GM12878 (cell line): ENCODE measurements at regions not wholly inside any gene's neighbourhood (a gene's known extent, or its start where the extent isn't known, plus 50 kb on each side); places are given as distances from the start of the nearest gene placed in this dataset.

Source experiments
- ATAC-seq: fragments of 200-7000 bp; cut with Tn5 transposase; 3 replicates; pipeline ENCODE4 v1.9.1; 2020; ENCODE audit warnings: mild to moderate bottlenecking, moderate library complexity
- BruUV-seq: library from RNA; stranded (reverse); fragments of 400-500 nt; replicated peaks from 2 replicates; lab custom pipeline; 2021; lab: Mats Ljungman, UMichigan
- CTCF ChIA-PET: fragments of 300-600 bp; sonication (Branson Sonifier 250); formaldehyde crosslinking; extraction: SDS; loops from one replicate; lab custom pipeline; 2021; ENCODE audit warnings: inconsistent platforms; lab: Yijun Ruan, JAX
- POLR2A ChIA-PET: fragments of 350-600 bp; formaldehyde crosslinking; extraction: SDS; loops from one replicate; lab custom pipeline; 2021; ENCODE audit warnings: inconsistent platforms; lab: Charles Lee
- RAD21 ChIA-PET: fragments of 300-600 bp; sonication (Branson Sonifier 250); formaldehyde crosslinking; loops from one replicate; lab custom pipeline; 2023; ENCODE audit warnings: antibody characterized with exemption; ENCODE audit not compliant: unreplicated experiment; lab: Charles Lee
- SMC1A ChIA-PET: fragments of 300-600 bp; sonication (Branson Sonifier 250); formaldehyde crosslinking; loops from one replicate; lab custom pipeline; 2023; ENCODE audit not compliant: unreplicated experiment, uncharacterized antibody; lab: Charles Lee
- DNase-seq: peaks from one replicate; pipeline ENCODE4 v3.0.0-alpha.2; 2011; ENCODE audit warnings: low read depth, low spot score
- FAIRE-seq: peaks from 3 replicates; lab custom pipeline; 2011; peaks lifted over from hg19 to GRCh38; lab: Jason Lieb, UNC
- H2AFZ ChIP-seq: 2 replicates; pipeline ENCODE4 v1.6.0; 2011; ENCODE audit warnings: low read depth, low read length, control low read depth; ENCODE audit not compliant: control insufficient read depth
- H3K27ac ChIP-seq: 2 replicates; pipeline ENCODE4 v1.5.1; 2011; ENCODE audit warnings: control low read depth; ENCODE audit not compliant: control insufficient read depth, insufficient read depth
- H3K27me3 ChIP-seq, 2 experiments: replicated peaks in 1 of 2; 2 replicates each; pipeline versions ENCODE4 v1.6.0 to v1.6.1; 2011; ENCODE audit warnings: low read length in 1 of 2; ENCODE audit not compliant: control insufficient read depth in 2 of 2, insufficient read depth in 2 of 2
- H3K36me3 ChIP-seq, 2 experiments: 2 replicates each; pipeline ENCODE4 v1.5.1; 2011; ENCODE audit warnings: low read length in 1 of 2; ENCODE audit not compliant: control insufficient read depth in 2 of 2, insufficient read depth in 2 of 2
- H3K4me1 ChIP-seq: 2 replicates; pipeline ENCODE4 v1.6.1; 2011; ENCODE audit warnings: mild to moderate bottlenecking, low read length, moderate library complexity, mixed read lengths; ENCODE audit not compliant: control insufficient read depth, insufficient read depth
- H3K4me2 ChIP-seq: 2 replicates; pipeline ENCODE4 v1.6.0; 2011; ENCODE audit warnings: control low read depth; ENCODE audit not compliant: control insufficient read depth, insufficient read depth
- H3K4me3 ChIP-seq: fragments of 200-600 bp; sonication (generic); 2 replicates; pipeline ENCODE4 v1.5.1; 2016
- H3K79me2 ChIP-seq: 2 replicates; pipeline ENCODE4 v1.6.0; 2011; ENCODE audit warnings: low read length; ENCODE audit not compliant: control insufficient read depth, insufficient read depth
- H3K9ac ChIP-seq: 2 replicates; pipeline ENCODE4 v1.8.0; 2011; ENCODE audit warnings: low read length, control low read depth, mixed read lengths; ENCODE audit not compliant: control insufficient read depth, insufficient read depth
- H3K9me3 ChIP-seq: replicated peaks from 3 replicates; pipeline ENCODE4 v1.5.1; 2011; ENCODE audit warnings: mild to moderate bottlenecking, low read length; ENCODE audit not compliant: control insufficient read depth, insufficient read depth
- H4K20me1 ChIP-seq: 2 replicates; pipeline ENCODE4 v1.6.0; 2011; ENCODE audit not compliant: control insufficient read depth, insufficient read depth
- ASH2L ChIP-seq: fragments of 300-600, 200-600 bp; sonication (generic); IDR thresholded peaks from 2 replicates; pipeline ENCODE4 v1.6.1; 2017; ENCODE audit warnings: low read depth, mild to moderate bottlenecking, borderline replicate concordance
- CBX3 ChIP-seq: fragments of 200-600 bp; sonication (generic); IDR thresholded peaks from 2 replicates; pipeline ENCODE4 v1.6.1; 2016; ENCODE audit warnings: low read depth, borderline replicate concordance
- EP300 ChIP-seq, 2 experiments: fragments of 150-350 bp in 1 of 2; IDR thresholded peaks; 2 replicates each; pipeline ENCODE4 v1.6.1; 2011 to 2012; ENCODE audit warnings: low read depth in 2 of 2, low read length in 2 of 2, borderline replicate concordance in 1 of 2, improper control_type of control experiment in 1 of 2, inconsistent platforms in 1 of 2; ENCODE audit not compliant: control insufficient read depth in 1 of 2
- FOS ChIP-seq: IDR thresholded peaks from 3 replicates; pipeline ENCODE4 v1.6.1; 2011; ENCODE audit warnings: borderline replicate concordance; ENCODE audit not compliant: insufficient read length; ENCODE audit errors: extremely low read depth
- FOXM1 ChIP-seq: IDR thresholded peaks from 2 replicates; pipeline ENCODE4 v1.6.1; 2012; ENCODE audit warnings: low read depth, mild to moderate bottlenecking, inconsistent platforms, low read length, moderate library complexity
- MTA3 ChIP-seq: IDR thresholded peaks from 2 replicates; pipeline ENCODE4 v1.6.1; 2012; ENCODE audit warnings: low read length, inconsistent platforms, borderline replicate concordance
- PAX5 ChIP-seq: IDR thresholded peaks from 2 replicates; pipeline ENCODE4 v1.6.1; 2011; ENCODE audit warnings: low read depth, low read length, borderline replicate concordance
- RB1 ChIP-seq: fragments of 450-650 bp; formaldehyde crosslinking; IDR thresholded peaks from 2 replicates; pipeline ENCODE4 v1.6.1; 2017; ENCODE audit warnings: mild to moderate bottlenecking, borderline replicate concordance
- RUNX3 ChIP-seq: IDR thresholded peaks from 2 replicates; pipeline ENCODE4 v1.6.1; 2012; ENCODE audit warnings: low read length, inconsistent platforms
- SREBF1 ChIP-seq: IDR thresholded peaks from 2 replicates; pipeline ENCODE4 v1.6.1; 2012; ENCODE audit warnings: mild to moderate bottlenecking, low read length
- YBX1 ChIP-seq: fragments of 450-650 bp; IDR thresholded peaks from 2 replicates; pipeline ENCODE4 v1.6.1; 2016; ENCODE audit warnings: antibody characterized with exemption
- ZNF207 ChIP-seq: fragments of 450-650 bp; IDR thresholded peaks from 2 replicates; pipeline ENCODE4 v1.6.1; 2014; ENCODE audit warnings: antibody characterized with exemption, mild to moderate bottlenecking, borderline replicate concordance
- WGBS: methylation state at CpG from one replicate; pipeline ENCODE4 v1.1.6; 2016; ENCODE audit warnings: low lambda C conversion rate; ENCODE audit not compliant: insufficient replicate concordance, insufficient coverage; ENCODE audit errors: missing lambda C conversion rate; 5-methylcytosine and 5-hydroxymethylcytosine counted together
- in situ Hi-C: fragments of 300-500 bp; cut with MboI; formaldehyde crosslinking; loops from 9 replicates; pipeline ENCODE4 v1.14.3; 2018; ENCODE audit warnings: mixed read lengths
- intact Hi-C: fragments of 100-400 bp; cut with micrococcal nuclease; formaldehyde crosslinking; loops from one replicate; pipeline ENCODE4 v1.14.2; 2022; ENCODE audit not compliant: unreplicated experiment
- TF ChIP-seq, protein P1 (sequence below): fragments of 450-650 bp; formaldehyde crosslinking; IDR thresholded peaks from 2 replicates; pipeline ENCODE4 v1.4.0; 2020; ENCODE audit warnings: mild to moderate bottlenecking, moderate library complexity

DNA sequence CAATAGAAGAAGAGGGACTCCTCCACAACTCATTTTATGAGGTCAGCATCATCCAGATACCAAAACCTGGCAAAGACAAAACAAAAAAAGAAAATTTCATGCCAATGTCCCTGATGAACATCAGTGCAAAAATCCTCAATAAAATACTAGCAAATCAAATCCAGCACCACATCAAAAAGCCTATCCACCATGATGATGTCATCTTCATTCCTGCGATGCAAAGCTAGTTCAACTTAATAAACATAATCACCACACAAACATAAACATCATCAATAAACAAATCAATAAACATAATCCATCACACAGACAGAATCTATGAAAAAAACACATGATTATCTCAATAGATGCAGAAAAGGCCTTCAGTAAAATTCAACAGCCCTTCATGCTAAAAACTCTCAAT, 342.1 kb downstream of the RSL24D1 start (continued):
- TF ChIP-seq, protein P1, sequence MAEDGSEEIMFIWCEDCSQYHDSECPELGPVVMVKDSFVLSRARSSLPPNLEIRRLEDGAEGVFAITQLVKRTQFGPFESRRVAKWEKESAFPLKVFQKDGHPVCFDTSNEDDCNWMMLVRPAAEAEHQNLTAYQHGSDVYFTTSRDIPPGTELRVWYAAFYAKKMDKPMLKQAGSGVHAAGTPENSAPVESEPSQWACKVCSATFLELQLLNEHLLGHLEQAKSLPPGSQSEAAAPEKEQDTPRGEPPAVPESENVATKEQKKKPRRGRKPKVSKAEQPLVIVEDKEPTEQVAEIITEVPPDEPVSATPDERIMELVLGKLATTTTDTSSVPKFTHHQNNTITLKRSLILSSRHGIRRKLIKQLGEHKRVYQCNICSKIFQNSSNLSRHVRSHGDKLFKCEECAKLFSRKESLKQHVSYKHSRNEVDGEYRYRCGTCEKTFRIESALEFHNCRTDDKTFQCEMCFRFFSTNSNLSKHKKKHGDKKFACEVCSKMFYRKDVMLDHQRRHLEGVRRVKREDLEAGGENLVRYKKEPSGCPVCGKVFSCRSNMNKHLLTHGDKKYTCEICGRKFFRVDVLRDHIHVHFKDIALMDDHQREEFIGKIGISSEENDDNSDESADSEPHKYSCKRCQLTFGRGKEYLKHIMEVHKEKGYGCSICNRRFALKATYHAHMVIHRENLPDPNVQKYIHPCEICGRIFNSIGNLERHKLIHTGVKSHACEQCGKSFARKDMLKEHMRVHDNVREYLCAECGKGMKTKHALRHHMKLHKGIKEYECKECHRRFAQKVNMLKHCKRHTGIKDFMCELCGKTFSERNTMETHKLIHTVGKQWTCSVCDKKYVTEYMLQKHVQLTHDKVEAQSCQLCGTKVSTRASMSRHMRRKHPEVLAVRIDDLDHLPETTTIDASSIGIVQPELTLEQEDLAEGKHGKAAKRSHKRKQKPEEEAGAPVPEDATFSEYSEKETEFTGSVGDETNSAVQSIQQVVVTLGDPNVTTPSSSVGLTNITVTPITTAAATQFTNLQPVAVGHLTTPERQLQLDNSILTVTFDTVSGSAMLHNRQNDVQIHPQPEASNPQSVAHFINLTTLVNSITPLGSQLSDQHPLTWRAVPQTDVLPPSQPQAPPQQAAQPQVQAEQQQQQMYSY = no peak
- TF ChIP-seq FOS = no peak

DNA sequence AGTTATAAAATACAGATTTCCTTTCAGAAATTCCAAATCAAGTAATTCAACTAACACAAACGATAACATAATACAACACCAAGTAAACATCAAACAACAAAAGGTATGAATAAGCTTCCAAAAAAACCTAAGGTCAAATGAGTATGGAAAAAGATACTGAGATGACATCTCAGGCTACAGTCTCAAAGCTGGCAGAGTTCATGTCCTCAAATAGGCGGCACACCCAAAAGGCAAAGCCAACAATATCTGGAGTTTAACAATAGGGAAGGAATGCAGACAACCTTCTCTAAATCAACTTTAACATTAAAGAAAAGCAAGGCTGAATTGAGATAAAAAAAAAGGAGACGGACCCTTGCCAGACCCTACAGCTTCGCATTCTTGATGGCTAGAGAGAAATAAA, 346.6 kb downstream of the RSL24D1 start:
- no peak for DNase-seq
- Histone ChIP-seq H3K4me2 (no peak overlapping the region), H3K9ac (no peak overlapping the region), H3K9me3 (no peaks in the 10 kb centered on the region), H3K4me1 (no peaks in the 10 kb centered on the region), H3K27me3 (no peaks in the 10 kb centered on the region), H3K27ac (no peak overlapping the region), H3K4me3 (no peak overlapping the region), H2AFZ (no peak overlapping the region), H4K20me1 (no peaks in the 10 kb centered on the region), H3K79me2 (no peaks in the 10 kb centered on the region), H3K36me3 (no peaks in the 10 kb centered on the region)
- no peak for ATAC-seq
- BruUV-seq = no TSS peak
- CTCF ChIA-PET = interaction anchor here (1.5 kb wide), 1 partner anchor 73 kb away, joined by 3 read pairs; no protein-coding TSS in a partner anchor
- FAIRE-seq = no peak
- TF ChIP-seq EP300 (IDR thresholded peaks at IDR 0.05; ENCODE audit: borderline replicate concordance in 1 of 2, control insufficient read depth in 1 of 2, low read depth in 2 of 2, low read length in 2 of 2) (no peak), YBX1 (no peak), RB1 (no peak), FOXM1 (no peak), MTA3 (no peak), ASH2L (no peak), SREBF1 (no peak), ZNF207 (no peak), CBX3 (no peak), RUNX3 (no peak), PAX5 (no peak)
- SMC1A ChIA-PET = interaction anchor here (1.4 kb wide), 1 partner anchor 8 kb away, joined by 3 read pairs; no protein-coding TSS in a partner anchor
- RAD21 ChIA-PET = no interaction called here
- POLR2A ChIA-PET = interaction anchor here (0.6 kb wide), 1 partner anchor 11 kb away, joined by 3 read pairs; no protein-coding TSS in a partner anchor
- WGBS = 43% methylated on average over 4 of the region's 4 CpGs
- intact Hi-C loops (no loop called here), in situ Hi-C loops (no loop called here)
